Neutrophil (primary cell): ENCODE measurements at regions not wholly inside any gene's neighbourhood (a gene's known extent, or its start where the extent isn't known, plus 50 kb on each side); places are given as distances from the start of the nearest gene placed in this dataset.
"Not testable (repeated sequence)": the region's sequence is repeated elsewhere in the genome, so short reads cannot be mapped to it uniquely, and the experiment has no call there.

ENCODE experiments used
- H3K27ac ChIP-seq: fragments of 200-600 bp; sonication (generic); 2 replicates; pipeline ENCODE4 v1.5.1; 2016; ENCODE audit warnings: mild to moderate bottlenecking, moderate library complexity
- H3K27me3 ChIP-seq: fragments of 200-600 bp; sonication (generic); 2 replicates; pipeline ENCODE4 v1.6.0; 2016; ENCODE audit warnings: mild to moderate bottlenecking
- H3K36me3 ChIP-seq: fragments of 200-600 bp; sonication (generic); 2 replicates; pipeline ENCODE4 v1.5.1; 2017
- H3K4me1 ChIP-seq, 2 experiments: fragments of 200-600 bp in 1 of 2; sonication (generic) in 1 of 2; 1 replicate in 1 of 2; 2 replicates in 1 of 2; pipeline versions ENCODE4 v1.5.1 to v1.6.1; 2013 to 2016; ENCODE audit warnings: low read depth in 1 of 2, low read length in 1 of 2, mild to moderate bottlenecking in 1 of 2, moderate library complexity in 1 of 2; ENCODE audit not compliant: control insufficient read depth in 1 of 2, insufficient read depth in 1 of 2
- H3K4me3 ChIP-seq, 2 experiments: fragments of 200-600 bp in 1 of 2; sonication (generic) in 1 of 2; 1 replicate in 1 of 2; 2 replicates in 1 of 2; pipeline ENCODE4 v1.5.1; 2013 to 2016; ENCODE audit warnings: low read depth in 1 of 2, low read length in 1 of 2, mild to moderate bottlenecking in 1 of 2, moderate library complexity in 1 of 2
- H3K9me3 ChIP-seq: fragments of 200-600 bp; sonication (generic); 2 replicates; pipeline ENCODE4 v1.5.1; 2016
- TF ChIP-seq, protein P1 (sequence below): fragments of 200-600 bp; sonication (generic); IDR thresholded peaks from 2 replicates; pipeline ENCODE4 v1.5.1; 2016; ENCODE audit warnings: antibody characterized with exemption

GRCh38 chr6:144439016-144439415, 153.9 kb downstream of the UTRN start:
- Histone ChIP-seq H3K36me3 (peaks cover 80% of the 10 kb centered on the region), H3K27me3 (no peaks in the 10 kb centered on the region), H3K27ac (no peak overlapping the region), H3K9me3 (no peaks in the 10 kb centered on the region), H3K4me1 (no peaks in the 10 kb centered on the region), H3K4me3 (no peak overlapping the region)
- TF ChIP-seq, protein P1, sequence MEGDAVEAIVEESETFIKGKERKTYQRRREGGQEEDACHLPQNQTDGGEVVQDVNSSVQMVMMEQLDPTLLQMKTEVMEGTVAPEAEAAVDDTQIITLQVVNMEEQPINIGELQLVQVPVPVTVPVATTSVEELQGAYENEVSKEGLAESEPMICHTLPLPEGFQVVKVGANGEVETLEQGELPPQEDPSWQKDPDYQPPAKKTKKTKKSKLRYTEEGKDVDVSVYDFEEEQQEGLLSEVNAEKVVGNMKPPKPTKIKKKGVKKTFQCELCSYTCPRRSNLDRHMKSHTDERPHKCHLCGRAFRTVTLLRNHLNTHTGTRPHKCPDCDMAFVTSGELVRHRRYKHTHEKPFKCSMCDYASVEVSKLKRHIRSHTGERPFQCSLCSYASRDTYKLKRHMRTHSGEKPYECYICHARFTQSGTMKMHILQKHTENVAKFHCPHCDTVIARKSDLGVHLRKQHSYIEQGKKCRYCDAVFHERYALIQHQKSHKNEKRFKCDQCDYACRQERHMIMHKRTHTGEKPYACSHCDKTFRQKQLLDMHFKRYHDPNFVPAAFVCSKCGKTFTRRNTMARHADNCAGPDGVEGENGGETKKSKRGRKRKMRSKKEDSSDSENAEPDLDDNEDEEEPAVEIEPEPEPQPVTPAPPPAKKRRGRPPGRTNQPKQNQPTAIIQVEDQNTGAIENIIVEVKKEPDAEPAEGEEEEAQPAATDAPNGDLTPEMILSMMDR = no peak

- not testable (repeated sequence) for H3K27ac ChIP-seq, H3K27me3 ChIP-seq, H3K4me3 ChIP-seq, H3K9me3 ChIP-seq, H3K4me1 ChIP-seq
- peaks cover 96% of the 10 kb centered on the region for H3K36me3 ChIP-seq
These were observed 156.7 kb downstream of the UTRN start for GRCh38 chr6:144441801-144442200.

DNA sequence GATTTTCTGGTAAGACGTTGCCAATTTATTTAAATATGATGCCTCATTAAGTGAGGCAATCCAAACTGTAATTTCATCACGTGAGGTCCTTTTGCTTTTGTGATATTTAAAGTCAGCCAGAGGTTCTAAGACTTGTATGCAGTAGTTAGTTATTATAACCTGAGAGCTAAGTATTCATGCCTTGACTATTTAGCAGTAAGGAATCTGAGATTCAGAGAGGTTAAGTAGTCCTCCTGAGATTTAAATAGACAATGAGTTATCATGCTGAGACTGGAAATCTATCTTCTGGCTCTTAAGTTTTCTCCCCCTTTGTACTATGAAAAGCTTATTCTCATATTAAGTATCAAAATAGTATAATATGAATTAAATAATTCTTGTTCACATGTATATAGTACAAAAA, 158.0 kb downstream of the UTRN start:
- Histone ChIP-seq H3K9me3 (no peaks in the 10 kb centered on the region), H3K4me1 (no peaks in the 10 kb centered on the region), H3K4me3 (no peak overlapping the region), H3K27ac (no peak overlapping the region), H3K36me3 (peaks cover 97% of the 10 kb centered on the region), H3K27me3 (no peaks in the 10 kb centered on the region)
- TF ChIP-seq, protein P1 = no peak

DNA sequence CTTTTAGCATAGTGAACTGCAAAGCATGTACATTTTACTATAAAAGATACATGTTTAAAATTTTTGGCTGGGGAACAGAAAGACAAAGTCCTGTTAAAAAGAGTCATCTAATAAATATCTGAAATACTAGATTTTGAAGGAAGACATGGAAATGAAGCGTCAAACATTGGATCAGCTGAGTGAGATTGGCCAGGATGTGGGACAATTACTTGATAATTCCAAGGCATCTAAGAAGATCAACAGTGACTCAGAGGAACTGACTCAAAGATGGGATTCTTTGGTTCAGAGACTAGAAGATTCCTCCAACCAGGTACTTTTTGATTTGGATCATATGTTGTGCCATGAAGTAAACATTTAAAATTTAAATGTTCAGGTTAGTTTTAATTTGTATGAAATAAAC, 162.3 kb downstream of the UTRN start:
- Histone ChIP-seq H3K4me3 (no peak overlapping the region), H3K27ac (no peak overlapping the region), H3K36me3 (peaks cover 97% of the 10 kb centered on the region), H3K4me1 (no peaks in the 10 kb centered on the region), H3K9me3 (no peaks in the 10 kb centered on the region), H3K27me3 (no peaks in the 10 kb centered on the region)
- TF ChIP-seq, protein P1 = no peak

DNA sequence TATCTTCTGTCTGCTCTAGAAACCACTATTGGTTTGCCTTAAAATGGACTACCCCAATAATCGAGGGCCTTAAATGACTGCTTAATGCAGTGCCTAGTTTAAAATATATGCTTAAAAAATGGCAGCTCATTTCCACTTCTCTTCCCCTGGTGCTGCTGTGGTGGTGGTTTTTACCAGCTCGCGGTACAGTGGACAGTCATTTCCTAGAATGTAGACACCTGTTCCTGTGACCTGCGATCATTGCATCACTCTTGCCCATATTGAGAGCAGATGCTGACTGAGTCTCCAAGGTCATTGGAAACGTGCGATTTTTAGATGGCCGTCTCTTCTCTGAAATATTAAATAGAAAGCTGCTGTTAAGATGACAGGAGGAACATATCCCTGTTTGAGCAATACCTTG, 164.1 kb downstream of the UTRN start:
- Histone ChIP-seq H3K4me3 (no peak overlapping the region), H3K9me3 (no peaks in the 10 kb centered on the region), H3K36me3 (peaks cover 86% of the 10 kb centered on the region), H3K27ac (no peak overlapping the region), H3K4me1 (no peaks in the 10 kb centered on the region), H3K27me3 (no peaks in the 10 kb centered on the region)
- TF ChIP-seq, protein P1 = no peak

DNA sequence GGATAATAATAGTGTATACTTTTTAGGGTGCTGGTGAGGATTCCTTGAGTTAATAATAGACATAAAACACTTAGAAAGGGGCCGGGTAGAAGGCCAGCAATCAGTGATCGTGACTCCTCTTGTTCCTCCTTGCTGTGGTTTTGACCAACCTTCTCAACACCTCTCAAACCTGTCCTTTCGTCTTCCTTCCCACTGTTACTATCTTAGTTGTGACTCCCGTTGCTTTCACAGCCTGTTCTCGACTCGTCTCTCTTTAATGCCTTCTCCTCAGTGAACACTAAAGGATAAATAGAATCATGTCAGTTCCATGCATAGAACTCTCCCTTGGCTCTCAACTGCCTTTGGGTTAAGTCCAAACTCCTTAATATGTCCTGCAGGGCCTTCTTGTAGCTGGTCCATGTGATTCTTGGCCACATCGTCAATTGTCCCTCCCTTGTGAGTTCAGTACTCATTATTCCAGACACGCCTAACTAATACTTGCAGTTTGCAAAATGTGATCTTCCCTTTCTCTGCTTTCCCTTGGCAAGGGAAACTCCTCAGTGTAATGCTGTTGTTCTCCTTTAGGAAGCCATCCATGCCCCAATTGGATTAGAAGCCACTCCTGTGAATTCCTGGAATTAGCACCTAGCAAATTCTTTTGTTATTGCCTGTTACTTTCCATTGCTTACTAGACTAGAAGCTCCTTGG, 164.9 kb downstream of the UTRN start:
- Histone ChIP-seq H3K36me3 (peaks cover 85% of the 10 kb centered on the region), H3K27ac (no peak overlapping the region), H3K4me1 (no peaks in the 10 kb centered on the region), H3K4me3 (no peak overlapping the region), H3K9me3 (no peaks in the 10 kb centered on the region), H3K27me3 (no peaks in the 10 kb centered on the region)
- TF ChIP-seq, protein P1 = no peak
